HepG2 (cell line): ENCODE measurements at regions not wholly inside any gene's neighbourhood (a gene's known extent, or its start where the extent isn't known, plus 50 kb on each side); places are given as distances from the start of the nearest gene placed in this dataset.

Experiments used
- ATAC-seq: fragments of 200-7000 bp; cut with Tn5 transposase; 3 replicates; pipeline ENCODE4 v1.9.1; 2020; ENCODE audit warnings: mild to moderate bottlenecking, moderate library complexity
- BruUV-seq: library from RNA; stranded (reverse); fragments of 400-500 nt; replicated peaks from 2 replicates; lab custom pipeline; 2021; lab: Mats Ljungman, UMichigan
- CTCF ChIA-PET: fragments of 300-600 bp; formaldehyde crosslinking; extraction: SDS; loops from one replicate; lab custom pipeline; 2021; ENCODE audit warnings: low total read pairs, inconsistent platforms, low intra/inter-chr PET ratio; lab: Yijun Ruan, JAX
- POLR2A ChIA-PET: fragments of 350-600 bp; sonication (Branson Sonifier 250); formaldehyde crosslinking; loops from one replicate; lab custom pipeline; 2020; ENCODE audit warnings: antibody characterized with exemption, inconsistent platforms; lab: Yijun Ruan, JAX
- DNase-seq: peaks from one replicate; pipeline ENCODE4 v3.0.0-alpha.2; 2015; ENCODE audit warnings: low spot score
- FAIRE-seq: peaks from 3 replicates; lab custom pipeline; 2011; peaks lifted over from hg19 to GRCh38; lab: Jason Lieb, UNC
- H2AFZ ChIP-seq: one replicate; pipeline ENCODE4 v1.6.1; 2011; ENCODE audit warnings: low read length, inconsistent platforms
- H3K27ac ChIP-seq: fragments of 300-600 bp; 3 replicates; pipeline ENCODE4 v1.8.0; 2011; ENCODE audit warnings: mixed run types, mild to moderate bottlenecking, mixed read lengths, low read length, inconsistent platforms; ENCODE audit not compliant: insufficient read depth; ENCODE audit errors: extremely low read length
- H3K27me3 ChIP-seq, 2 experiments: fragments of 200-600 bp in 1 of 2; 2 replicates in 1 of 2; 3 replicates in 1 of 2; pipeline versions ENCODE4 v1.6.0 to v1.8.0; 2011; ENCODE audit warnings: low read length in 2 of 2, mild to moderate bottlenecking in 2 of 2, moderate library complexity in 2 of 2, inconsistent platforms in 1 of 2; ENCODE audit not compliant: insufficient read depth in 2 of 2, control insufficient read depth in 1 of 2
- H3K36me3 ChIP-seq, 2 experiments: fragments of 200-600 bp in 1 of 2; replicated peaks in 1 of 2; 2 replicates in 1 of 2; 3 replicates in 1 of 2; pipeline versions ENCODE4 v1.5.1 to v1.8.0; 2011; ENCODE audit warnings: low read length in 2 of 2, inconsistent platforms in 1 of 2; ENCODE audit not compliant: insufficient read depth in 2 of 2, control insufficient read depth in 1 of 2
- H3K4me1 ChIP-seq: 2 replicates; pipeline ENCODE4 v1.5.1; 2012; ENCODE audit warnings: low read length, inconsistent platforms; ENCODE audit not compliant: insufficient read depth
- H3K4me2 ChIP-seq: 2 replicates; pipeline ENCODE4 v1.6.0; 2011; ENCODE audit warnings: low read depth, low read length, inconsistent platforms
- H3K4me3 ChIP-seq, 3 experiments: fragments of 200-600 bp in 1 of 3; sonication (generic), shearing (Covaris generic) in 1 of 3; replicated peaks in 1 of 3; 2 replicates each; pipeline ENCODE4 v1.5.1; 2011 to 2016; ENCODE audit warnings: low read length in 3 of 3, inconsistent platforms in 2 of 3, low read depth in 2 of 3, mild to moderate bottlenecking in 2 of 3, control low read depth in 1 of 3, mixed read lengths in 1 of 3; ENCODE audit not compliant: insufficient read depth in 1 of 3
- H3K79me2 ChIP-seq: one replicate; pipeline ENCODE4 v1.6.1; 2011; ENCODE audit warnings: low read length, inconsistent platforms; ENCODE audit not compliant: insufficient read depth
- H3K9ac ChIP-seq: 2 replicates; pipeline ENCODE4 v1.6.0; 2011; ENCODE audit warnings: mild to moderate bottlenecking, low read depth, low read length, inconsistent platforms; ENCODE audit not compliant: insufficient read depth
- H3K9me3 ChIP-seq: 2 replicates; pipeline ENCODE4 v1.5.1; 2012; ENCODE audit warnings: mild to moderate bottlenecking, low read length
- H4K20me1 ChIP-seq: 2 replicates; pipeline ENCODE4 v1.6.0; 2011; ENCODE audit warnings: inconsistent platforms, mild to moderate bottlenecking, low read length, moderate library complexity; ENCODE audit not compliant: insufficient read depth
- ASH2L ChIP-seq: fragments of 300-600, 200-600 bp; sonication (generic); IDR thresholded peaks from 2 replicates; pipeline ENCODE4 v1.7.0; 2017; ENCODE audit warnings: low read depth, mild to moderate bottlenecking, moderate library complexity, mixed read lengths, low read length; ENCODE audit not compliant: insufficient read length
- ATF1 ChIP-seq: IDR thresholded peaks from 2 replicates; pipeline ENCODE4 v1.6.1; 2016; ENCODE audit warnings: mild to moderate bottlenecking, control low read depth
- CBFB ChIP-seq: sonication (generic); formaldehyde crosslinking; IDR thresholded peaks from 2 replicates; pipeline ENCODE4 v1.4.0; 2020; ENCODE audit warnings: missing genetic modification reagents
- CC2D1A ChIP-seq: sonication (generic); formaldehyde crosslinking; IDR thresholded peaks from 2 replicates; pipeline ENCODE4 v1.8.1; 2023; ENCODE audit warnings: mild to moderate bottlenecking, missing genetic modification reagents
- CENPT ChIP-seq: sonication (generic); formaldehyde crosslinking; IDR thresholded peaks from 2 replicates; pipeline ENCODE4 v1.8.0; 2022; ENCODE audit warnings: low read depth, mild to moderate bottlenecking, moderate library complexity, missing genetic modification reagents
- EHMT2 ChIP-seq: fragments of 200-600 bp; sonication (generic); IDR thresholded peaks from 2 replicates; pipeline ENCODE4 v1.7.0; 2017; ENCODE audit warnings: antibody characterized with exemption, low read depth, low read length, borderline replicate concordance
- ETS1 ChIP-seq: sonication (generic); formaldehyde crosslinking; IDR thresholded peaks from 2 replicates; pipeline ENCODE4 v1.4.0; 2020; ENCODE audit warnings: missing genetic modification reagents
- FOXA1 ChIP-seq, 2 experiments: fragments of 450-650 bp in 1 of 2; sonication (generic) in 1 of 2; formaldehyde crosslinking in 1 of 2; IDR thresholded peaks; 2 replicates each; pipeline versions ENCODE4 v1.4.0 to v1.6.1; 2016 to 2020; ENCODE audit warnings: missing genetic modification reagents in 1 of 2
- GTF2F1 ChIP-seq: fragments of 150-350 bp; IDR thresholded peaks from 2 replicates; pipeline ENCODE4 v1.6.1; 2014; ENCODE audit warnings: low read length
- HOXA5 ChIP-seq: sonication (generic); formaldehyde crosslinking; IDR thresholded peaks from 2 replicates; pipeline ENCODE4 v1.4.0; 2020; ENCODE audit warnings: missing genetic modification reagents
- MTERF4 ChIP-seq: sonication (generic); formaldehyde crosslinking; IDR thresholded peaks from 2 replicates; pipeline ENCODE4 v1.8.0; 2023; ENCODE audit warnings: mild to moderate bottlenecking, missing genetic modification reagents
- SAP130 ChIP-seq: IDR thresholded peaks from 2 replicates; pipeline ENCODE4 v1.6.1; 2016; ENCODE audit warnings: low read depth
- ZMAT5 ChIP-seq: sonication (generic); formaldehyde crosslinking; IDR thresholded peaks from 2 replicates; pipeline ENCODE4 v1.5.0; 2020; ENCODE audit warnings: mild to moderate bottlenecking, low read depth, missing genetic modification reagents, borderline replicate concordance
- ZNF180 ChIP-seq: sonication (generic); formaldehyde crosslinking; IDR thresholded peaks from 2 replicates; pipeline ENCODE4 v1.4.0; 2020; ENCODE audit warnings: low read depth, missing genetic modification reagents, borderline replicate concordance
- ZNF296 ChIP-seq: sonication (generic); formaldehyde crosslinking; conservative IDR thresholded peaks from 2 replicates; pipeline ENCODE4 v1.5.0; 2020; ENCODE audit warnings: mild to moderate bottlenecking, missing genetic modification reagents
- ZNF34 ChIP-seq: sonication (generic); formaldehyde crosslinking; IDR thresholded peaks from 2 replicates; pipeline ENCODE4 v1.4.0; 2020; ENCODE audit warnings: mild to moderate bottlenecking, missing genetic modification reagents, borderline replicate concordance
- ZNF605 ChIP-seq: sonication (generic); formaldehyde crosslinking; IDR thresholded peaks from 2 replicates; pipeline ENCODE4 v1.8.0; 2022; ENCODE audit warnings: mild to moderate bottlenecking, missing genetic modification reagents
- WGBS: methylation state at CpG from one replicate; pipeline ENCODE4 v1.1.6; 2017; ENCODE audit warnings: low lambda C conversion rate; 5-methylcytosine and 5-hydroxymethylcytosine counted together
- in situ Hi-C: cut with HindIII; loops from 2 replicates; pipeline ENCODE4 v1.10.0; 2017; ENCODE audit warnings: low pct_unique_long_range_greater_than_20kb; ENCODE audit not compliant: extremely low pct_ligation_motif_present
- intact Hi-C: fragments of 100-400 bp; cut with micrococcal nuclease; formaldehyde crosslinking; loops from one replicate; pipeline ENCODE4 v1.10.0; 2022; ENCODE audit not compliant: unreplicated experiment

- DNase-seq (no peak), ATAC-seq (no peak), FAIRE-seq (no peak)
- Histone ChIP-seq H3K36me3 (no peaks in the 10 kb centered on the region), H3K4me1 (no peaks in the 10 kb centered on the region), H3K27ac (no peak overlapping the region), H3K79me2 (no peaks in the 10 kb centered on the region), H4K20me1 (no peaks in the 10 kb centered on the region), H3K4me3 (no peak overlapping the region), H3K27me3 (no peaks in the 10 kb centered on the region), H3K9me3 (no peaks in the 10 kb centered on the region), H2AFZ (no peak overlapping the region), H3K9ac (no peak overlapping the region), H3K4me2 (no peak overlapping the region)
- no peak for TF ChIP-seq EHMT2
- in situ Hi-C loops, result no loop called here
- intact Hi-C loops, result no loop called here
- WGBS, result 2% methylated on average over 3 of the region's 3 CpGs
- CTCF ChIA-PET, result no interaction called here
- POLR2A ChIA-PET, result no interaction called here
- no TSS peak for BruUV-seq
Observed at GRCh38 chr4:117375101-117375500, 289.7 kb upstream of the TRAM1L1 start.

- CTCF ChIA-PET, result no interaction called here
- Histone ChIP-seq H3K27ac (no peak overlapping the region), H3K4me2 (no peak overlapping the region), H3K36me3 (no peaks in the 10 kb centered on the region), H3K27me3 (no peaks in the 10 kb centered on the region), H4K20me1 (no peaks in the 10 kb centered on the region), H3K4me1 (no peaks in the 10 kb centered on the region), H2AFZ (no peak overlapping the region), H3K4me3 (no peak overlapping the region), H3K9me3 (no peaks in the 10 kb centered on the region), H3K9ac (no peak overlapping the region), H3K79me2 (no peaks in the 10 kb centered on the region)
- no TSS peak for BruUV-seq
- POLR2A ChIA-PET, result no interaction called here
- FAIRE-seq (no peak), ATAC-seq (no peak), DNase-seq (no peak)
- intact Hi-C loops (no loop called here), in situ Hi-C loops (no loop called here)
- TF ChIP-seq ATF1 (CRISPR knock-in tag) (no peak), ZNF34 (no peak), SAP130 (no peak), ETS1 (CRISPR knock-in tag) (no peak), MTERF4 (no peak), ZMAT5 (CRISPR knock-in tag) (no peak), HOXA5 (CRISPR knock-in tag) (no peak), ASH2L (no peak), CC2D1A (no peak), FOXA1 (IDR thresholded peaks at IDR 0.05) (no peak), FOXA1 (CRISPR knock-in tag; IDR thresholded peaks at IDR 0.05) (no peak), ZNF296 (CRISPR knock-in tag) (no peak), CENPT (CRISPR knock-in tag) (no peak), GTF2F1 (no peak), CBFB (CRISPR knock-in tag) (no peak), ZNF605 (CRISPR knock-in tag) (no peak), ZNF180 (CRISPR knock-in tag) (no peak)
Observed at GRCh38 chr4:117376692-117377091, 291.3 kb upstream of the TRAM1L1 start.
